ENCODE measurements at regions not wholly inside any gene's neighbourhood (a gene's known extent, or its start where the extent isn't known, plus 50 kb on each side); places are given as distances from the start of the nearest gene placed in this dataset.

- Mint-ChIP-seq H3K27me3 (ENCODE audit: unreplicated experiment) (no peaks in the 10 kb centered on the region), H3K4me1 (ENCODE audit: unreplicated experiment) (no peaks in the 10 kb centered on the region), H3K4me3 (ENCODE audit: unreplicated experiment) (no peak overlapping the region), H3K9me3 (ENCODE audit: unreplicated experiment) (no peaks in the 10 kb centered on the region), H3K27ac (ENCODE audit: unreplicated experiment) (no peak overlapping the region), H3K36me3 (ENCODE audit: low read depth, unreplicated experiment) (no peaks in the 10 kb centered on the region)
- DNase-seq (ENCODE audit: low spot score) = no peak
- TF ChIP-seq CTCF (IDR thresholded peaks at IDR 0.05; ENCODE audit: unreplicated experiment) = no peak
Observed at GRCh38 chr4:135204311-135204710, 1002.7 kb upstream of the PABPC4L start.

DNA sequence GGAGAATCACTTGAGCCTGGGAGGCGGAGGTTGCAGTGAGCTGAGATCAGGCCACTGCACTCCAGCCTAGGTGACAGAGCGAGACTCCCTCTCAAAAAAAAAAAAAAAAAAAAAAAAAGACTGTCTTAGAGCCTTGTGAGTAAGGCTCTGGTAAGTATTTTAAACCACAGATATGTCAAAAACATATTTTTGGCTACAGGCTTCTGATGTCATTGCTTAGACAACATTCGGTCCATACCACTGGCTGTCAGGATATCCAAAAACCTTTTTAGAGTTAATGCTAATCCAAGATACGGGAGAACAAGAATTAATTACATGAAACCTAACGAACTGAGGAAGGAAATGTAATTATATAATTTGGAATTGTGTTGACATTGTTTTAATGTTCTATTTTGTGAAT lies 999.5 kb upstream of the PABPC4L start:
- no peak for TF ChIP-seq CTCF (IDR thresholded peaks at IDR 0.05; ENCODE audit: unreplicated experiment)
- Mint-ChIP-seq H3K27me3 (ENCODE audit: unreplicated experiment) (no peaks in the 10 kb centered on the region), H3K36me3 (ENCODE audit: low read depth, unreplicated experiment) (no peaks in the 10 kb centered on the region), H3K4me1 (ENCODE audit: unreplicated experiment) (no peaks in the 10 kb centered on the region), H3K4me3 (ENCODE audit: unreplicated experiment) (no peak overlapping the region), H3K27ac (ENCODE audit: unreplicated experiment) (no peak overlapping the region), H3K9me3 (ENCODE audit: unreplicated experiment) (no peaks in the 10 kb centered on the region)
- no peak for DNase-seq (ENCODE audit: low spot score)

DNA sequence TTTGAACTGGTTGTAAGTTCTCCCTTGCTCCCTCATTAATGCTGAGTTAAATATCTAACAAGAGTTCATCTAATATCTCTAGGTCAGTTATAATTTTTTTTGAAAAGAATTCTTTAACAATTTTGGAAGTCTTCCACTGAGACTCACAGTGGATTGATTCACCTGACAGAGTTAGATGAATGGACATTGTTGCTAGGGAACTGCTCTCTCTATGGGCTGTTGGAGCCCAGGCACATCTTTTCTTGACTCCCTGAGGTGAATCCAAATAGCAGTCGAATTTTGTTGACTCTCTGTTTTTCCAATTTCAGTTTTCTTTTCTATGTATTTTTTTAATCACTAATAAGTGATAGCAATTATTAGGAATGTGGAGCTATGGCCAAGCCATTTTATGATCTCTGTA lies 996.1 kb upstream of the PABPC4L start:
- no peak overlapping the region for H3K27ac Mint-ChIP-seq (ENCODE audit: unreplicated experiment)
- H3K9me3 Mint-ChIP-seq (ENCODE audit: unreplicated experiment) = no peaks in the 10 kb centered on the region
- no peak for DNase-seq (ENCODE audit: low spot score)
- H3K4me3 Mint-ChIP-seq (ENCODE audit: unreplicated experiment) = no peak overlapping the region
- no peak for TF ChIP-seq CTCF (IDR thresholded peaks at IDR 0.05; ENCODE audit: unreplicated experiment)
- H3K36me3 Mint-ChIP-seq (ENCODE audit: low read depth, unreplicated experiment) = no peaks in the 10 kb centered on the region
- no peaks in the 10 kb centered on the region for H3K27me3 Mint-ChIP-seq (ENCODE audit: unreplicated experiment)
- H3K4me1 Mint-ChIP-seq (ENCODE audit: unreplicated experiment) = no peaks in the 10 kb centered on the region

DNA sequence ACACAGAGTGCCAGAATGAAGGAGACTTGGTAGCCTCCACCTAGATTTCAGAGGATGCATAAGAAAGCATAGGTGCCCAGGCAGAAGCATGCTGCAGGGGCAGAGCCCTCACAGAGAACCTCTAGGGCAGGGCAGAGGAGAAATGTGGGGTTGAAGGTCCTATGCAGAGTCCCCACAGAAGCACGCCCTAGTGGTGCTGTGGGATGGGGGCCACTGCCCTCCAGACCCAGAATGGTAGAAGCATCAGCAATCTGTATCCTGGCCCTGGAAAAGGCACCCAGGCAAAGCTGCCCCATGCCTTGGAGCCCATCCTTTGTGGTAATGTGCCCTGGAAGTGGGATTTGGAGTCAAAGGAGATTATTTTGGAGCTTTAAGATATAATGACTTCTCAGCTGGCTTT lies 992.9 kb upstream of the PABPC4L start:
- H3K27ac Mint-ChIP-seq (ENCODE audit: unreplicated experiment) = no peak overlapping the region
- no peak for DNase-seq (ENCODE audit: low spot score)
- no peak overlapping the region for H3K4me3 Mint-ChIP-seq (ENCODE audit: unreplicated experiment)
- no peak for TF ChIP-seq CTCF (IDR thresholded peaks at IDR 0.05; ENCODE audit: unreplicated experiment)
- H3K27me3 Mint-ChIP-seq (ENCODE audit: unreplicated experiment) = no peaks in the 10 kb centered on the region
- H3K4me1 Mint-ChIP-seq (ENCODE audit: unreplicated experiment) = no peaks in the 10 kb centered on the region
- no peaks in the 10 kb centered on the region for H3K36me3 Mint-ChIP-seq (ENCODE audit: low read depth, unreplicated experiment)
- no peaks in the 10 kb centered on the region for H3K9me3 Mint-ChIP-seq (ENCODE audit: unreplicated experiment)

DNA sequence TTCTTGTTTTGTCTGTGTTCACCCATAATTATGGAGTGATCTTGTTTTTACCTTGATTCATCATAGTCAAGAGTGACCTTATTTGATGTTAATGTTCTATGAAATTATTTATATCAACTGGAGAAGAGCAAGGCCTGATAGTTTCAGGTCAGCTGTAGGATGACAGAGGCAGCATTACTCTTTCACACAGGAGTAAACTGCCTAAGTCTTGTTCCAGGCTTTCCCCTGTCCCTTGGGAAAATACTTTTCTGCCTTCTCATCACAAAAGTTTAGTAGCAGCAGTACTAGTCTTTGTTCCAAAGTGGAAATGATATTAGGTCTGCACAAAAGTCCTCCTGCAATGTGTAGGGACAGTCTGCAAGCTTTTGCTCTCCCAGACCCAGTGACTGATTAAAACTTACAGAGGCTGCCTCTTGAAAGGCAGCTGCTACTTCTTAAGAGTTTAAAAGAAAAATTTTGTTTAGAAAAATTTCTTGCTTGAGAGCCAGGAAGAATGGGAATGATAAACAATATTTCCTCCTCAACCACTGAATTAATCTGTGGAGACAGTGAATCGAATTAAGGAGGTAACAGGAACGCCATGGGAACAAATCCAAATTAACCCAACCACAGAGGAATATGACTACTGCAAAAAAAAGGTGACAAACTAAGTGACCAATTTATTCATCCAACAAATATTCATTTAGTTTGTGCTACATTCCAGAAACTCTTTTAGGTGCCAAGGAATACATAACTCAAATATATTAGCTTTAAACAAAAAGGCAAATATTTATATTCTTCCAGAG lies 991.4 kb upstream of the PABPC4L start:
- no peak for TF ChIP-seq CTCF (IDR thresholded peaks at IDR 0.05; ENCODE audit: unreplicated experiment)
- no peak overlapping the region for H3K4me3 Mint-ChIP-seq (ENCODE audit: unreplicated experiment)
- H3K27me3 Mint-ChIP-seq (ENCODE audit: unreplicated experiment) = no peaks in the 10 kb centered on the region
- DNase-seq (ENCODE audit: low spot score) = no peak
- H3K9me3 Mint-ChIP-seq (ENCODE audit: unreplicated experiment) = no peaks in the 10 kb centered on the region
- H3K27ac Mint-ChIP-seq (ENCODE audit: unreplicated experiment) = no peak overlapping the region
- H3K4me1 Mint-ChIP-seq (ENCODE audit: unreplicated experiment) = no peaks in the 10 kb centered on the region
- H3K36me3 Mint-ChIP-seq (ENCODE audit: low read depth, unreplicated experiment) = no peaks in the 10 kb centered on the region

All from endothelial cell (in vitro differentiated cells).